Astrocyte (in vitro differentiated cells and primary cell): ENCODE measurements at regions not wholly inside any gene's neighbourhood (a gene's known extent, or its start where the extent isn't known, plus 50 kb on each side); places are given as distances from the start of the nearest gene placed in this dataset.

ENCODE experiments used
- EZH2 ChIP-seq: IDR thresholded peaks from 2 replicates; pipeline ENCODE4 v1.6.1; 2012; ENCODE audit warnings: mild to moderate bottlenecking, low read length, inconsistent platforms; ENCODE audit not compliant: insufficient read depth
- TF ChIP-seq, protein P1 (sequence below): IDR thresholded peaks from 2 replicates; pipeline ENCODE4 v1.5.1; 2011; ENCODE audit warnings: low read depth, mild to moderate bottlenecking, inconsistent platforms, low read length, moderate library complexity; ENCODE audit not compliant: insufficient read depth

DNA sequence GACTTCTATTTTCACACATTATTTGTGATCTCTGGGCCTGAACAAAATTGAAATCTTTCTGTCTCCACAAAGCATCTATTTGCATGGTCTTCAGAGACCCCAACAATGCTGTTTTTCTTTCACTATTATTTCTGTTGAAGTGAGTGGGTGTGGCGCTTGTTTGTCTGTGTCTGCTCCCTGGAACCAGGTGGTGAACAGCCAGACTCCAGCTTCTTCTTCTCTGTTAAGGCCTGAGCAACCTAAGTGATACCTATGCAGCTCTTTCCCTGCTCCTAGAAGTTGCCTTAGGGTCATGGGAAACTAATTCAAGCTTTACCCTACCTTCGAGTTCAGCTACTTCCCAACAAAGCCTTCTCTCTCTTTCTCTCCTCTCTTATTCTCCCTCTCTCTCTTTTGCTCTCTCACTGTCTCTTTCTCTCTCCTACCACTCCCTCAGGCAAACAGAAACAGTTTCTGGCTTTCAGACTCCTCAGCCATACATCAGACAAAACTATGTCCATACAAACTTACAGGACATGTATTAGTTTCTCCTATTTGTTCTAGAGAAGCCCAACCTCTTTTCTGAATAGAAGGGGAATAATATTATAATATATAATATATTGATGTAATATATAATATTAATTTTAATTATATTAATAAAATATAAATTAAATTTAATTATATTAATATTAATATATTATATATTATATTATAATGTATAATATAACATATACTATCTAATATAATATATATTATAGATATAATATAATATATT, 552.5 kb downstream of the DSC3 start:
- TF ChIP-seq, protein P1, sequence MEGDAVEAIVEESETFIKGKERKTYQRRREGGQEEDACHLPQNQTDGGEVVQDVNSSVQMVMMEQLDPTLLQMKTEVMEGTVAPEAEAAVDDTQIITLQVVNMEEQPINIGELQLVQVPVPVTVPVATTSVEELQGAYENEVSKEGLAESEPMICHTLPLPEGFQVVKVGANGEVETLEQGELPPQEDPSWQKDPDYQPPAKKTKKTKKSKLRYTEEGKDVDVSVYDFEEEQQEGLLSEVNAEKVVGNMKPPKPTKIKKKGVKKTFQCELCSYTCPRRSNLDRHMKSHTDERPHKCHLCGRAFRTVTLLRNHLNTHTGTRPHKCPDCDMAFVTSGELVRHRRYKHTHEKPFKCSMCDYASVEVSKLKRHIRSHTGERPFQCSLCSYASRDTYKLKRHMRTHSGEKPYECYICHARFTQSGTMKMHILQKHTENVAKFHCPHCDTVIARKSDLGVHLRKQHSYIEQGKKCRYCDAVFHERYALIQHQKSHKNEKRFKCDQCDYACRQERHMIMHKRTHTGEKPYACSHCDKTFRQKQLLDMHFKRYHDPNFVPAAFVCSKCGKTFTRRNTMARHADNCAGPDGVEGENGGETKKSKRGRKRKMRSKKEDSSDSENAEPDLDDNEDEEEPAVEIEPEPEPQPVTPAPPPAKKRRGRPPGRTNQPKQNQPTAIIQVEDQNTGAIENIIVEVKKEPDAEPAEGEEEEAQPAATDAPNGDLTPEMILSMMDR, result no peak
- no peak for TF ChIP-seq EZH2
